ENCODE measurements at regions not wholly inside any gene's neighbourhood (a gene's known extent, or its start where the extent isn't known, plus 50 kb on each side); places are given as distances from the start of the nearest gene placed in this dataset.

DNA sequence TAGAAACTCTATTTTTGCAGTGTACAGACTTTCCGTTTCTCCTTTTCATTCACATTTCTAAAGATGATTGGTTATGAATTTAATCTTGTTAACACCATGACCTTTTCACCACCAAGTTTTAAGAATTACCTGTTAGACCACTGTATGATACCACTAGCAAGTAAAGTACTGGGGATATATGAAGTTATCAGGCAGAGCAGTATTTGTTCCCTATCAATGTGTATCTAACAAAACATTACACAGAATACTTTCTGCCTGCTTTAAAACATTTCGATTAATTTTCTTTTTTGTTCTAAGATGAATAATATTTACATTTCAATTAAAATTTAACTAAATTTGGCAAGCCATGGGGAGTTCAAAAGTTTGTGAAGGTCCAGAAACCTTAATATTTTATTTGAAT lies 49.9 kb upstream of the AHR start:
- TF ChIP-seq, protein P1, sequence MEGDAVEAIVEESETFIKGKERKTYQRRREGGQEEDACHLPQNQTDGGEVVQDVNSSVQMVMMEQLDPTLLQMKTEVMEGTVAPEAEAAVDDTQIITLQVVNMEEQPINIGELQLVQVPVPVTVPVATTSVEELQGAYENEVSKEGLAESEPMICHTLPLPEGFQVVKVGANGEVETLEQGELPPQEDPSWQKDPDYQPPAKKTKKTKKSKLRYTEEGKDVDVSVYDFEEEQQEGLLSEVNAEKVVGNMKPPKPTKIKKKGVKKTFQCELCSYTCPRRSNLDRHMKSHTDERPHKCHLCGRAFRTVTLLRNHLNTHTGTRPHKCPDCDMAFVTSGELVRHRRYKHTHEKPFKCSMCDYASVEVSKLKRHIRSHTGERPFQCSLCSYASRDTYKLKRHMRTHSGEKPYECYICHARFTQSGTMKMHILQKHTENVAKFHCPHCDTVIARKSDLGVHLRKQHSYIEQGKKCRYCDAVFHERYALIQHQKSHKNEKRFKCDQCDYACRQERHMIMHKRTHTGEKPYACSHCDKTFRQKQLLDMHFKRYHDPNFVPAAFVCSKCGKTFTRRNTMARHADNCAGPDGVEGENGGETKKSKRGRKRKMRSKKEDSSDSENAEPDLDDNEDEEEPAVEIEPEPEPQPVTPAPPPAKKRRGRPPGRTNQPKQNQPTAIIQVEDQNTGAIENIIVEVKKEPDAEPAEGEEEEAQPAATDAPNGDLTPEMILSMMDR (IDR thresholded peaks at IDR 0.05 in 8 of 11, conservative IDR thresholded peaks at IDR 0.05 in 3 of 11): no peak
- no peak for TF ChIP-seq POLR2AphosphoS5 (IDR thresholded peaks at IDR 0.05)

Measured in spleen (tissue), 7 donors.